Endothelial cell of umbilical vein (primary cell): ENCODE measurements at regions not wholly inside any gene's neighbourhood (a gene's known extent, or its start where the extent isn't known, plus 50 kb on each side); places are given as distances from the start of the nearest gene placed in this dataset.
"Not testable (repeated sequence)": the region's sequence is repeated elsewhere in the genome, so short reads cannot be mapped to it uniquely, and the experiment has no call there.

Experiments
- BruUV-seq: library from RNA; stranded (reverse); fragments of 400-500 nt; replicated peaks from 2 replicates; lab custom pipeline; 2021; lab: Mats Ljungman, UMichigan
- CTCF ChIA-PET: fragments of 300-600, 350-600 bp; sonication (Branson Sonifier 250); formaldehyde crosslinking; loops from one replicate; lab custom pipeline; 2021; ENCODE audit warnings: antibody characterized with exemption, inconsistent platforms; lab: Charles Lee
- POLR2A ChIA-PET: fragments of 300-600, 350-600 bp; sonication (Branson Sonifier 250); formaldehyde crosslinking; loops from one replicate; lab custom pipeline; 2021; ENCODE audit warnings: antibody characterized with exemption, inconsistent platforms; lab: Charles Lee
- DNase-seq: peaks from one replicate; pipeline ENCODE4 v3.0.0-alpha.2; 2011; ENCODE audit warnings: low read depth, low spot score
- FAIRE-seq: peaks from 2 replicates; lab custom pipeline; 2011; peaks lifted over from hg19 to GRCh38; lab: Jason Lieb, UNC
- H2AFZ ChIP-seq: 2 replicates; pipeline ENCODE4 v1.6.0; 2012; ENCODE audit warnings: low read depth, low read length, control low read depth, inconsistent platforms
- H3K27ac ChIP-seq: 2 replicates; pipeline ENCODE4 v1.5.1; 2011; ENCODE audit warnings: low read depth, mild to moderate bottlenecking, control low read depth, low read length, moderate library complexity; ENCODE audit not compliant: insufficient read depth
- H3K27me3 ChIP-seq, 2 experiments: 2 replicates each; pipeline versions ENCODE4 v1.6.0 to v1.6.1; 2011; ENCODE audit warnings: low read length in 2 of 2, mixed read lengths in 1 of 2; ENCODE audit not compliant: control insufficient read depth in 2 of 2, insufficient read depth in 2 of 2
- H3K36me3 ChIP-seq, 2 experiments: 2 replicates in 1 of 2; 3 replicates in 1 of 2; pipeline ENCODE4 v1.5.1; 2011; ENCODE audit warnings: low read length in 2 of 2, mild to moderate bottlenecking in 1 of 2, moderate library complexity in 1 of 2; ENCODE audit not compliant: control insufficient read depth in 2 of 2, insufficient read depth in 2 of 2; ENCODE audit errors: extremely low read depth in 1 of 2
- H3K4me1 ChIP-seq: 3 replicates; pipeline ENCODE4 v1.5.1; 2011; ENCODE audit warnings: mild to moderate bottlenecking, low read length; ENCODE audit not compliant: control insufficient read depth, insufficient read depth; ENCODE audit errors: extremely low read depth
- H3K4me2 ChIP-seq: 2 replicates; pipeline ENCODE4 v1.6.1; 2011; ENCODE audit warnings: low read length, control low read depth, mixed read lengths; ENCODE audit not compliant: insufficient read depth
- H3K4me3 ChIP-seq, 3 experiments: fragments of 200-600 bp in 1 of 3; sonication (generic), shearing (Covaris generic) in 1 of 3; replicated peaks in 1 of 3; 2 replicates each; pipeline ENCODE4 v1.5.1; 2011 to 2016; ENCODE audit warnings: control low read depth in 3 of 3, low read length in 3 of 3, mild to moderate bottlenecking in 2 of 3, inconsistent platforms in 1 of 3, low read depth in 1 of 3, moderate library complexity in 1 of 3; ENCODE audit not compliant: insufficient read depth in 1 of 3
- H3K79me2 ChIP-seq: 2 replicates; pipeline ENCODE4 v1.6.0; 2012; ENCODE audit warnings: low read length, inconsistent platforms; ENCODE audit not compliant: control insufficient read depth, insufficient read depth
- H3K9ac ChIP-seq: replicated peaks from 2 replicates; pipeline ENCODE3; 2011; ENCODE audit warnings: low read length, control low read depth; ENCODE audit not compliant: insufficient read depth; ENCODE audit errors: extremely low read depth
- H3K9me1 ChIP-seq: replicated peaks from 3 replicates; pipeline ENCODE4 v1.6.0; 2011; ENCODE audit warnings: mild to moderate bottlenecking, low read length; ENCODE audit not compliant: control insufficient read depth, insufficient read depth; ENCODE audit errors: extremely low read depth
- H3K9me3 ChIP-seq: replicated peaks from 2 replicates; pipeline ENCODE4 v1.5.1; 2012; ENCODE audit warnings: low read length, inconsistent platforms; ENCODE audit not compliant: control insufficient read depth, insufficient read depth
- H4K20me1 ChIP-seq: replicated peaks from 2 replicates; pipeline ENCODE3; 2011; ENCODE audit warnings: mild to moderate bottlenecking, low read length; ENCODE audit not compliant: control insufficient read depth, insufficient read depth; ENCODE audit errors: extremely low read depth
- EZH2 ChIP-seq: IDR thresholded peaks from 2 replicates; pipeline ENCODE4 v1.6.1; 2012; ENCODE audit warnings: borderline replicate concordance, low read depth, mild to moderate bottlenecking, moderate library complexity, low read length, inconsistent platforms; ENCODE audit not compliant: severe bottlenecking
- FOS ChIP-seq: IDR thresholded peaks from 2 replicates; pipeline ENCODE4 v1.6.1; 2011; ENCODE audit warnings: mild to moderate bottlenecking, low read length, moderate library complexity, borderline replicate concordance; ENCODE audit not compliant: insufficient read depth
- GATA2 ChIP-seq: IDR thresholded peaks from 2 replicates; pipeline ENCODE4 v1.7.0; 2011; ENCODE audit warnings: low read depth, mild to moderate bottlenecking, moderate library complexity, mixed read lengths, low read length; ENCODE audit not compliant: insufficient read length, insufficient read depth
- JUN ChIP-seq: IDR thresholded peaks from 2 replicates; pipeline ENCODE4 v1.6.1; 2011; ENCODE audit warnings: borderline replicate concordance, low read depth; ENCODE audit not compliant: insufficient read length, insufficient read depth
- MYC ChIP-seq: IDR thresholded peaks from one replicate; pipeline ENCODE4 v1.6.1; 2011; ENCODE audit warnings: mild to moderate bottlenecking, low read depth, low read length
- POLR2A ChIP-seq: IDR thresholded peaks from 2 replicates; pipeline ENCODE4 v1.6.1; 2012; ENCODE audit warnings: low read depth, mild to moderate bottlenecking, control low read depth, low read length
- POLR2AphosphoS5 ChIP-seq: IDR thresholded peaks from 2 replicates; pipeline ENCODE4 v1.6.1; 2012; ENCODE audit warnings: low read depth, mild to moderate bottlenecking, control low read depth, low read length, moderate library complexity; ENCODE audit not compliant: insufficient read depth
- dilution Hi-C: fragments of 300-500 bp; cut with MboI; formaldehyde crosslinking; loops from one replicate; pipeline ENCODE4 v1.15.0; 2019; ENCODE audit warnings: low sequenced_read_pairs; ENCODE audit not compliant: extremely low pct_ligation_motif_present
- intact Hi-C: fragments of 100-400 bp; cut with micrococcal nuclease; formaldehyde crosslinking; loops from one replicate; pipeline ENCODE4 v1.10.0; 2022
- TF ChIP-seq, protein P1 (sequence below), 2 donors: IDR thresholded peaks; 1 replicate in 1 of 2; 2 replicates in 1 of 2; pipeline ENCODE4 v1.5.1; 2011; ENCODE audit warnings: low read length in 2 of 2, mild to moderate bottlenecking in 2 of 2, moderate library complexity in 2 of 2, control low read depth in 1 of 2, inconsistent platforms in 1 of 2, low read depth in 1 of 2; ENCODE audit not compliant: insufficient read depth in 1 of 2; ENCODE audit errors: extremely low read depth in 1 of 2
- TF ChIP-seq, protein P2 (sequence below): IDR thresholded peaks from 2 replicates; pipeline ENCODE4 v1.6.1; 2011; ENCODE audit not compliant: insufficient read depth, insufficient read length

DNA sequence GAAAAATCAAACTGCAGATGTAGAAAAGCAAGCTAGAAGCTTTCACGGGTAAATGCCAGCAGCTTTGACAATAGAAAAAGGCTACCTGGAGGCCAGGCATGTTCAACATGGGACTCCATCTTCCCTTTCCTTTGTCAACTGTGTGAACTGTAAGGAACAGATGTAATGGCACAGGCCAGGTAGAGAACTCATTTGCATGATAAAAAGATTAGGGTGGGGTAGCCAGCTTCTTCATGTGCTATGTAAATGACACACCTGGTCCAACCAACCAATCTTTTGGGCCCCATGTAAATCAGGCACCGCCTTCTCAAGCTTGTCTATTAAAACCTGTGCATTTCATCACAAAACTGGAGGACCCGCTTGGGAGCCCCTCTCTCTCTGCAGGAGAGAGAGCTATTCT lies 686.5 kb upstream of the GOLIM4 start:
- H3K9me1 ChIP-seq, result no peaks in the 10 kb centered on the region
- H3K4me3 ChIP-seq, result no peak overlapping the region
- DNase-seq (no peak), FAIRE-seq (no peak)
- no peak overlapping the region for H2AFZ ChIP-seq
- no peak overlapping the region for H3K27ac ChIP-seq
- H3K9ac ChIP-seq, result no peak overlapping the region
- H3K79me2 ChIP-seq, result no peaks in the 10 kb centered on the region
- ChIA-PET POLR2A (no interaction called here), CTCF (interaction anchor here (1.3 kb wide), 1 partner anchor 59 kb away, joined by 3 read pairs; no protein-coding TSS in a partner anchor)
- intact Hi-C loops (no loop called here), dilution Hi-C loops (no loop called here)
- H3K9me3 ChIP-seq, result no peaks in the 10 kb centered on the region
- H3K4me1 ChIP-seq, result no peaks in the 10 kb centered on the region
- H3K4me2 ChIP-seq, result no peak overlapping the region
- H3K36me3 ChIP-seq, result no peaks in the 10 kb centered on the region
- H4K20me1 ChIP-seq, result no peaks in the 10 kb centered on the region
- TF ChIP-seq FOS (no peak), POLR2A (no peak), MYC (no peak), EZH2 (no peak), POLR2AphosphoS5 (no peak), GATA2 (no peak), JUN (no peak)
- TF ChIP-seq, protein P1, sequence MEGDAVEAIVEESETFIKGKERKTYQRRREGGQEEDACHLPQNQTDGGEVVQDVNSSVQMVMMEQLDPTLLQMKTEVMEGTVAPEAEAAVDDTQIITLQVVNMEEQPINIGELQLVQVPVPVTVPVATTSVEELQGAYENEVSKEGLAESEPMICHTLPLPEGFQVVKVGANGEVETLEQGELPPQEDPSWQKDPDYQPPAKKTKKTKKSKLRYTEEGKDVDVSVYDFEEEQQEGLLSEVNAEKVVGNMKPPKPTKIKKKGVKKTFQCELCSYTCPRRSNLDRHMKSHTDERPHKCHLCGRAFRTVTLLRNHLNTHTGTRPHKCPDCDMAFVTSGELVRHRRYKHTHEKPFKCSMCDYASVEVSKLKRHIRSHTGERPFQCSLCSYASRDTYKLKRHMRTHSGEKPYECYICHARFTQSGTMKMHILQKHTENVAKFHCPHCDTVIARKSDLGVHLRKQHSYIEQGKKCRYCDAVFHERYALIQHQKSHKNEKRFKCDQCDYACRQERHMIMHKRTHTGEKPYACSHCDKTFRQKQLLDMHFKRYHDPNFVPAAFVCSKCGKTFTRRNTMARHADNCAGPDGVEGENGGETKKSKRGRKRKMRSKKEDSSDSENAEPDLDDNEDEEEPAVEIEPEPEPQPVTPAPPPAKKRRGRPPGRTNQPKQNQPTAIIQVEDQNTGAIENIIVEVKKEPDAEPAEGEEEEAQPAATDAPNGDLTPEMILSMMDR (IDR thresholded peaks at IDR 0.05; ENCODE audit: extremely low read depth in 1 of 2, insufficient read depth in 1 of 2, low read depth in 1 of 2, low read length in 2 of 2), result no peak
- TF ChIP-seq, protein P2, sequence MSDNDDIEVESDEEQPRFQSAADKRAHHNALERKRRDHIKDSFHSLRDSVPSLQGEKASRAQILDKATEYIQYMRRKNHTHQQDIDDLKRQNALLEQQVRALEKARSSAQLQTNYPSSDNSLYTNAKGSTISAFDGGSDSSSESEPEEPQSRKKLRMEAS, result no peak
- no peaks in the 10 kb centered on the region for H3K27me3 ChIP-seq
- BruUV-seq, result no TSS peak

DNA sequence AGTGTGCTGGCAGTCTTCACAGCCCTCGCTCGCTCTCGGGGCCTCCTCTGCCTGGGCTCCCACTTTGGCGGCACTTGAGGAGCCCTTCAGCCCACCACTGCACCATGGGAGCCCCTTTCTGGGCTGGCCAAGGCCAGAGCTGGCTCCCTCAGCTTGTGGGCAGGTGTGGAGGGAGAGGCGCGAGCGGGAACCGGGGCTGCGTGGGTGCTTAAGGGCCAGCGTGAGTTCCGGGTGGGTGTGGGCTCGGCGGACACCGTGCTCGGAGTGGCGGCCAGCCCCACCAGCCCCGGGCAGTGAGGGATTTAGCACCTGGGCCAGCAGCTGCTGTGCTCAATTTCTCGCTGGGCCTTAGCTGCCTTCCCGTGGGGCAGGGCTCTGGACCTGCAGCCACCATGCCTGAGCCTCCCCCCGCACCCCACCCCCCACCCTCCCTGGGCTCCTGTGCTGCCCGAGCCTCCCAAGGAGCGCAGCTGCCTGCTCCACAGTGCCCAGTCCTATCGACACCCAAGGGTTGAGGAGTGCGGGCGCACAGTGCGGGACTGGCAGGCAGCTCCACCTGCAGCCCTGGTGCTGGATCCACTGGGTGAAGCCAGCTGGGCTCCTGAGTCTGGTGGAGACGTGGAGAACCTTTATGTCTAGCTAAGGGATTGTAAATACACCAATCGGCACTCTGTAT lies 684.4 kb upstream of the GOLIM4 start:
- H2AFZ ChIP-seq, H3K4me2 ChIP-seq, H4K20me1 ChIP-seq, H3K36me3 ChIP-seq, dilution Hi-C loops, H3K9me1 ChIP-seq, H3K4me1 ChIP-seq, FAIRE-seq, H3K4me3 ChIP-seq, H3K9ac ChIP-seq, H3K27me3 ChIP-seq, BruUV-seq, POLR2A ChIA-PET, intact Hi-C loops, H3K27ac ChIP-seq, CTCF ChIA-PET, DNase-seq, H3K79me2 ChIP-seq, H3K9me3 ChIP-seq: not testable (repeated sequence)
